Nephron (organoid): ENCODE measurements at regions not wholly inside any gene's neighbourhood (a gene's known extent, or its start where the extent isn't known, plus 50 kb on each side); places are given as distances from the start of the nearest gene placed in this dataset.

Source experiments
- H3K27ac Mint-ChIP-seq, 3 experiments: 2 replicates each; pipeline ENCODE4 v1.8.0; 2020; ENCODE audit warnings: mixed read lengths in 3 of 3, mild to moderate bottlenecking in 2 of 3, moderate library complexity in 1 of 3
- H3K27me3 Mint-ChIP-seq: 2 replicates; pipeline ENCODE4 v1.8.0; 2021; ENCODE audit warnings: low read depth, mild to moderate bottlenecking, moderate library complexity, mixed read lengths
- H3K36me3 Mint-ChIP-seq: 2 replicates; pipeline ENCODE4 v1.8.0; 2020; ENCODE audit warnings: low read depth, mixed read lengths
- H3K4me1 Mint-ChIP-seq: 2 replicates; pipeline ENCODE4 v1.8.0; 2020; ENCODE audit warnings: mixed read lengths
- H3K4me3 Mint-ChIP-seq, 3 experiments: 2 replicates each; pipeline ENCODE4 v1.8.0; 2020; ENCODE audit warnings: mild to moderate bottlenecking in 3 of 3, mixed read lengths in 3 of 3, moderate library complexity in 2 of 3
- H3K9me3 Mint-ChIP-seq: 2 replicates; pipeline ENCODE4 v1.8.0; 2020; ENCODE audit warnings: mixed read lengths
- TF ChIP-seq, protein P1 (sequence below), 3 experiments: fragments of 200-600 bp; sonication (generic); IDR thresholded peaks; one replicate each; pipeline ENCODE4 v1.5.0; 2021; ENCODE audit warnings: antibody characterized with exemption in 3 of 3; ENCODE audit not compliant: unreplicated experiment in 3 of 3

DNA sequence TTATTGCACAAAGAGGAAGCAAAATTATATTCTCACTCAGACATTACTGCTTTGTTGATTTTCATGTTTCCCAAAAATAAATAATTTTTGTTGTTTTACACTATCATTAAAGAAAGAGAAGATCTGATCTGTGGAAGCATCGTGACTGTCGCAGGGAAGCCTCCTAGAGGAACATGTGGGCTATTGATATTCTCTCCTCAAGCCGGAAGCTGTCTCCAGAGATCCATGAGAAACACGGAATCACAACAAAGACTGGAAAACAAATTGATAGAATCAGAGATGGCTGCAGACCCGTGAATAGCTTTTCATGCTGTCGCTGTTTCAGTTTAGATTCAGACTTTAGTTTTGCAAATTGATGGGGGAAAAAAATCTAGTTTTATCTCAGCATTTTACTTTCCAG is 235.2 kb upstream of the TMPO start:
- H3K4me1 Mint-ChIP-seq, result peaks cover 6% of the 10 kb centered on the region
- H3K9me3 Mint-ChIP-seq, result peaks cover 2% of the 10 kb centered on the region
- no peaks in the 10 kb centered on the region for H3K36me3 Mint-ChIP-seq
- H3K4me3 Mint-ChIP-seq, result no peak overlapping the region
- H3K27ac Mint-ChIP-seq, result no peak overlapping the region
- no peaks in the 10 kb centered on the region for H3K27me3 Mint-ChIP-seq
- TF ChIP-seq, protein P1, sequence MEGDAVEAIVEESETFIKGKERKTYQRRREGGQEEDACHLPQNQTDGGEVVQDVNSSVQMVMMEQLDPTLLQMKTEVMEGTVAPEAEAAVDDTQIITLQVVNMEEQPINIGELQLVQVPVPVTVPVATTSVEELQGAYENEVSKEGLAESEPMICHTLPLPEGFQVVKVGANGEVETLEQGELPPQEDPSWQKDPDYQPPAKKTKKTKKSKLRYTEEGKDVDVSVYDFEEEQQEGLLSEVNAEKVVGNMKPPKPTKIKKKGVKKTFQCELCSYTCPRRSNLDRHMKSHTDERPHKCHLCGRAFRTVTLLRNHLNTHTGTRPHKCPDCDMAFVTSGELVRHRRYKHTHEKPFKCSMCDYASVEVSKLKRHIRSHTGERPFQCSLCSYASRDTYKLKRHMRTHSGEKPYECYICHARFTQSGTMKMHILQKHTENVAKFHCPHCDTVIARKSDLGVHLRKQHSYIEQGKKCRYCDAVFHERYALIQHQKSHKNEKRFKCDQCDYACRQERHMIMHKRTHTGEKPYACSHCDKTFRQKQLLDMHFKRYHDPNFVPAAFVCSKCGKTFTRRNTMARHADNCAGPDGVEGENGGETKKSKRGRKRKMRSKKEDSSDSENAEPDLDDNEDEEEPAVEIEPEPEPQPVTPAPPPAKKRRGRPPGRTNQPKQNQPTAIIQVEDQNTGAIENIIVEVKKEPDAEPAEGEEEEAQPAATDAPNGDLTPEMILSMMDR (IDR thresholded peaks at IDR 0.05; ENCODE audit: unreplicated experiment in 3 of 3), result no peak

- no peak overlapping the region for H3K4me3 Mint-ChIP-seq
- TF ChIP-seq, protein P1 (IDR thresholded peaks at IDR 0.05; ENCODE audit: unreplicated experiment in 3 of 3), result no peak
- H3K27me3 Mint-ChIP-seq, result no peaks in the 10 kb centered on the region
- H3K4me1 Mint-ChIP-seq, result peaks cover 6% of the 10 kb centered on the region
- H3K36me3 Mint-ChIP-seq, result no peaks in the 10 kb centered on the region
- H3K9me3 Mint-ChIP-seq, result peaks cover 2% of the 10 kb centered on the region
- no peak overlapping the region for H3K27ac Mint-ChIP-seq
These were observed 234.8 kb upstream of the TMPO start for GRCh38 chr12:98280621-98281020.

DNA sequence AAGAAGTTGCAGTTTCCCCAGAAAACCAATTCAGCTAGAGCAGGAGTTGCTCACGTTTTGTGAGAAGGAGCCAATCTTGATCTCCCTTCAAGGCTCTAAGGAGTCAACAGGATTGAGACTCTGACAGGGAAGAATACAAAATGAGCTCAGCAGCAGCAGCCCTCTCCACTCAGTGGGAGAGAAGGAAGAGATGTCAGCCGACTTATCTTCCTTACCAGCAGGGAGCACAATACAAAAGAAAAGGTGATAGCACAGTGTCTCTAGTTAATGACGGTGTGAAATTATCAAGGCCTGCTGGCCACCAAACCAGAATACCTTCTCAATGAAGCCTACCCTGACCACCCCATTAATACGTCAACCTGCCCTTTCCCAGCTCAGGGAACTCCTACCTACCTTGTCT is 223.6 kb upstream of the TMPO start:
- H3K27me3 Mint-ChIP-seq, result peaks cover 11% of the 10 kb centered on the region
- no peak overlapping the region for H3K4me3 Mint-ChIP-seq
- no peaks in the 10 kb centered on the region for H3K4me1 Mint-ChIP-seq
- no peak overlapping the region for H3K27ac Mint-ChIP-seq
- TF ChIP-seq, protein P1 (IDR thresholded peaks at IDR 0.05; ENCODE audit: unreplicated experiment in 3 of 3), result no peak
- H3K36me3 Mint-ChIP-seq, result no peaks in the 10 kb centered on the region
- peaks cover under 1% of the 10 kb centered on the region for H3K9me3 Mint-ChIP-seq

GRCh38 chr12:98294051-98294805 is 221.2 kb upstream of the TMPO start:
- Mint-ChIP-seq H3K36me3 (no peaks in the 10 kb centered on the region), H3K9me3 (no peaks in the 10 kb centered on the region), H3K27me3 (peaks cover 11% of the 10 kb centered on the region), H3K27ac (no peak overlapping the region), H3K4me3 (no peak overlapping the region), H3K4me1 (no peaks in the 10 kb centered on the region)
- TF ChIP-seq, protein P1 (IDR thresholded peaks at IDR 0.05; ENCODE audit: unreplicated experiment in 3 of 3), result no peak

- no peak overlapping the region for H3K4me3 Mint-ChIP-seq
- peaks cover 11% of the 10 kb centered on the region for H3K27me3 Mint-ChIP-seq
- H3K4me1 Mint-ChIP-seq, result peaks cover 3% of the 10 kb centered on the region
- H3K9me3 Mint-ChIP-seq, result no peaks in the 10 kb centered on the region
- TF ChIP-seq, protein P1 (IDR thresholded peaks at IDR 0.05; ENCODE audit: unreplicated experiment in 3 of 3), result no peak
- H3K36me3 Mint-ChIP-seq, result no peaks in the 10 kb centered on the region
- no peak overlapping the region for H3K27ac Mint-ChIP-seq
These were observed 219.7 kb upstream of the TMPO start for GRCh38 chr12:98295681-98296080.

- Mint-ChIP-seq H3K27ac (no peak overlapping the region), H3K9me3 (no peaks in the 10 kb centered on the region), H3K27me3 (peaks cover 10% of the 10 kb centered on the region), H3K4me1 (peaks cover 6% of the 10 kb centered on the region), H3K36me3 (no peaks in the 10 kb centered on the region), H3K4me3 (no peak overlapping the region)
- TF ChIP-seq, protein P1 (IDR thresholded peaks at IDR 0.05; ENCODE audit: unreplicated experiment in 3 of 3), result no peak
These were observed 218.8 kb upstream of the TMPO start for GRCh38 chr12:98296462-98297079.
